HG02642 (cell line): ENCODE measurements at regions not wholly inside any gene's neighbourhood (a gene's known extent, or its start where the extent isn't known, plus 50 kb on each side); places are given as distances from the start of the nearest gene placed in this dataset.

ENCODE experiments used
- ATAC-seq: cut with Tn5 transposase; IDR thresholded peaks from one replicate; pipeline ENCODE4 v1.9.1; 2021; ENCODE audit warnings: mild to moderate bottlenecking; ENCODE audit not compliant: unreplicated experiment, poor library complexity

DNA sequence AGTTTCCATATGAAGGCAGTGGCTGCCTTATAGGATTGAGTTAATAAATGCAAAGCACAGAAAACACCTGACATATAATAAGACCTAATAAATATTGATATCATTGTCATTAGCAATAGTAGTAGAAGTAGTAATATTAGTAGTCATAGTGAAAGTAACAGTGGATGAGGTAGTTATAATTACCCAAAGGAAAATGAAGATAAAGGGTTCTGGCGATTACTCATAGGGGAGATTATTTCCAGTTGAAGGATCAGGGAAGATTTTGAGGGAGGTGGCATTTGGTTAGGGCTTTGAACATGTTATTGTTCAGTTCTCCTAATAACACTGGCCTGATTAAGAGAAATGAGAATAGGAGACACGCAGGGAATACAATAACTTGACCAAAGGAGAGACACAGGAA, 131.9 kb upstream of the GPRIN3 start:
- no peak for ATAC-seq

DNA sequence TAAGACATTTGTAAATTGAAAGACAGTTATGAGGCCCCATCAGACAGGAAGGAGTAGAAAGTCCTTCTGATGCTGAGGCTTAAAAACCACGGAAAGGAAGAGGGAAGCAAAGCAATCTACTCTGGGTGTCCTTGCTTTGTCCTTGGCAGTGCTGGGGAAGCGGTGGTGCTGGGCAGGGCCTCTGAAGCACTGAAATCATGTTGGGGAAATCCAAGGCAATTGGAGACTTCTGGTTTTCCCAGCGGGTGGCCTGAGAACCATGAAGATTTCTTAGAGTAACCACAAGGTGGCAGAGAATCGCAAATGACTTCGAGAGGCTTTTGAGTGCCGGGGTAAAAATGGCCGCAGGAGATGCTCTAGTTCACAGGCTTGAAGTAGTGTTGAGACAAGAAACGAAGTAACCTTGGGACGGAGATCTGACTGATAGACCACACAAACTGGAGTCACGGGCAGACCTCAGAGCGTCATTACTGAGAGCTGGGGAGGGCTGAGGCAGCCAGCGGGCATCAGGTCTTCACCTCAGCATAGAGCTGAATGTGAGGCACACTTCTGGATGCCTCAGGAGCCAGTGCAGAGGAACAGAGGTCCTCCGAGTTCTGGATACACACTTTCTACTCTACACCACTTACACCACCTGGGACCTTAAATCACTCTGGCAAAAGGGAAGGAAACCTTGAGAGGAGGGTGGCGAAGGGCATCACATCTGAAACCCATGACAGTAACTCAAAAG, 130.7 kb upstream of the GPRIN3 start:
- peak; percentile 77 for ATAC-seq

DNA sequence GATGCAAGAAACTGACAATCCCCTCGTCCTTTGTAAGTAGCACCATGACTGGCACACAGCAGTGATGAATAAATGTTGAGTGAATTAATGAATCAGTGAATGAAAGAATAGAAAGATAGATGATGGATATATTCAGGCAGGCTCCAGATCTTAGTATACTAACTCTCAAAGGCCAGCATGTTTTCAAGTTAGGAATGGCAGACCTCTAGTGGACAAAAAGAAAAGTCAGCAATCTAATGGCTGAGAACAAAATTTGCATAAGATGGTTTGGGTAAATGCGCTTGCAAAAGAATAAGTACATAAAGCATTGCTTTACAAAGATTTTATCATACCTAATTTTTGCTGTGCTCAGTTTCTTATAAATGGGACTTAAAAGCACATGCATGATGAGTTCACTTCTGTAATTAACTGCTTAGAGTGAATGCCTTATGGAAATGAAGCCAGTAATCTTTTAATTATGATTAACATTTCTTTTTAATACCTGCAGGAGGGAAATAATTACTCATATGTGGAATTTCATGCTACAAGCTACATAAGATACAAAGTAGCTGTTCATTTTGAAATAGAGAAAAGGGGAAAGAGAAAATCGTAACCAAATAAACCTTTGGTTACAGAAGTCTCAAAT, 126.9 kb upstream of the GPRIN3 start:
- peak; percentile 60 for ATAC-seq

DNA sequence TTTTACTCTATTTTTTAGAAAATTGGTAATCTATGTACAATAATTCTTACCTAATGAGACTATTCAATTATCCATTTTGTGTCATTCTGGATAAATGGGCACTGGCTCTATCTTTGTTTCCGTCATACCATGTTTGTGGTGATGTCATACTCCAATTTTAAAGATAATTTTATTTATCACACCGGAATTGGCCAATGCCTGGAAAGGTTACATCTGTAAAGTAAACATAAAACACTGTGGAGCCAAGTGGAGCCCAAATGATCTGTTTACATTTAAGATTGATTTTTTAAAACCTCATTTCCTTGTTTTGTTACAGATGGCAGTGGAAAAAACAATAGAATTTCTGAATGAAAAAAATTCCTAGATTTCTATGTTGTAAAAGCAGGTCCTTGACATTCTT, 120.2 kb upstream of the GPRIN3 start:
- no peak for ATAC-seq

DNA sequence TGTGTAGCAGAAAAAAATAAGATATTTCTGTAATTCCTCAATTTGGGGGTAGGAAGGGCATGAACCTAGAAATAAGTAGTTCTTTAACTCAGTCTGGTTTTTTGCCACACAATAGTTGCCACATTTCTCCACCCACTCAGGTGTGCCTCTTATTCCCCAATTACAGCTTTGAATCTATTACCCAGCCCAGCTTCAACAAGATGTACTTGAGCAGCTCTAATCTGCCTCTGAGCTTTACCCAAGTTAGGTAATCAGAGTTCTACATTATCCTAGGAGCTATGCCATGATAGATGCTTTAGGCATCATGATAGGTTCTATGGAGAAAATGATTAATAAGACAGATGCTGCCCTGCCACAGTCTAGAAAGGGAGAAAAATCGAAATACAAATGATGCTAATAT, 117.4 kb upstream of the GPRIN3 start:
- ATAC-seq: no peak

DNA sequence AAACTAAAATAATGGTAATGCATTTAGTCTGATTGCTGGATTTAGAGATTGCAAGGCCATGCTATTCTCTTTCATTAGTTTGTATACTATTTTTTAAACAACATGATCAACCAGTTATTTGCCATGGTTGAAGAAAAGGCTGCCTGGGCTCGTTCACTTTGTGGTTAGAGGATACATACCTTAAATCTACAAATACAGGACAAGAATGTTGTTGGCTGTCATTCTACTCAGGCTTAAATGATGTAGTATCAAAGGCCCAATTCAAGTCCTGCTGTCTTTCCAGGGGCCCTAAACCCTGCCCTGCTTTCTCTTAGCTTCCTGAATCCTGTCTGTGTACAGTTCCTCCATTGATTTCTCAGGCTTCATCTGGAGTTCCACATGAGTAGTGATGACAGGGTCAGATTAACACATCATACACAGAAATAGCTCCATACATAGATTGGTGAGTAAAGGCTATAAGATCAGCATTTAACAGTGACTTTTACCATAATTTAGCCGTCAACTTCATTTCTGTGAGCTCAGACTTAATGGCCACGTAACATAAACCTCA, 114.9 kb upstream of the GPRIN3 start:
- ATAC-seq: no peak

DNA sequence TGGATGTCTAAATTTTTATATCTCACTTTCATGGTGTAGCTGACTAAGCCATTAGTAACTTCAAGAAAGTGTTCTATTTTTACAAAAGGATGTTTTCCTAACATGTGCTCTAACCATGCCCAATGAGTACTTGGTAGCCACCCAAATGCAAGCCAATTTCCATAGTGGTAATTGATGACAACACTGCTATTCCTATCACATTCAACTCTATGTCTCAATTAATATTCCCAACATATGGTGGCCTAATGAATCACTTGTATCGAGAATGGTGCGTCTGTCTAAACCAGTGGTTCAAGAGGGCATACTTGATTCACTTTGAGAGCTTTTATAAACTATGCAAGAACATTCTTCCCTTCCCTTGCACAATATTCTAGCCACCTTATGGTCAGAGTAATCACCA, 112.9 kb upstream of the GPRIN3 start:
- ATAC-seq: no peak

DNA sequence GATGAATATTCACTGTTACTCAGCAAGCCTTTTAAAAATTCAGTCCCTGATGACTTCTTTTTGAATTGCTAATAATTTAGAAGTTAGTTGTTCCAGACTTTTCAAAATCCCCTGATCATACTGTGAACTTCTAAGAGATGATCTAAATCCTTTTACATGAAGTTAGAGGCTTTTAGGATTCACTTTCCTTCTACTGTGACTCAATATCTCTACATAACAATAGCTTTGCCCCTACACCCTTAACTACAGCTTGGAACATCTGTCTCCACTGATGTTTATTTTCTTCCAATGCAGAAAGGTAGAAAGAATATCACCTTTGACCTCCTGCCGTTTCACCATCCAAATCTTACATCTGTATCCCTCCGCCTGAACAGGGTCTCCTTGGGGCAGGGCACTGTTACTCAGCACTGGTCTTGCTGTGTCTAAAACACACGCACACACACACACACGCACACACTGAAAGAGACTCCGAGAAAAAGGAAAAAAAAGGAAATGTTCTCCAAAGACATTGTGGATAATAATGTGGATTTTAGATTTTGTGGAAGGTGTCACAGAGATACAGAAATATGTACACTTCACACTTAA, 111.6 kb upstream of the GPRIN3 start:
- ATAC-seq: no peak

DNA sequence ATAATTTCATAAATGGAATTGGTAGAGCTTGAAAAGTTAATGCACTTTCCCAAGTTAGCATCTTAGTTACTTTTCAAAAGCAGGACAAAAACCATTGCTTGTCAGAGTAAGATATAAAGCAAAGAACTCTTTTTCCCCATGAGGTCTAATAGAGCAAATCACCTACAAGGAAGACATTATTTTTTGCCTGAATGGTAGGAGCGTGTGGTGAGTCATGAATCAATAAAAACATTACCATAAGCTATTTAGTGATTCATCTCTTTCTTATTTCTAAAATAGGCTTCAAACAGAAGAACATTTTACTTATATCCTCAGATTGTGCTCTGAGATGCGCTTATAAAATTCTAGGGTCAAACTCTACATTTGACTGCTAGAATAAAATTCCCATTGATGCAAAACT, 109.4 kb upstream of the GPRIN3 start:
- no peak for ATAC-seq

DNA sequence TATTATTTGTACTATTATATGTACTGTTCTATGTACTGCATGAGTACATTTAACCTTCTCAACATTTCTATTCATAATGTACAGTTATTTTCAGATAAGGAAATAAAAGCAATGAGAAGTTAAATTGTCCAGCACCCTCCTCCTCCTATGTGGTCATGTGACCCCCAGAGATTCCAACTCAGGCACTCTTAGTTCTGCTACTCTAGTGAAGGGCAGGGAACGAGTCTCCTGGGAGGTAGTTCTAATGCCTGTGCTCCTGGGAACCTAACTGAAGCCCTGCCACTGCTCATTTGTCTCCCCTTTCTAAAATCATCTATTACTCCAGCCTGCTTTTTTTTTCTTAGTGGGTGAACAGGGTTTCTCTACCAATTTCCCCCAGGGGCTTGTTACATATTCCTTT, 105.9 kb upstream of the GPRIN3 start:
- no peak for ATAC-seq

DNA sequence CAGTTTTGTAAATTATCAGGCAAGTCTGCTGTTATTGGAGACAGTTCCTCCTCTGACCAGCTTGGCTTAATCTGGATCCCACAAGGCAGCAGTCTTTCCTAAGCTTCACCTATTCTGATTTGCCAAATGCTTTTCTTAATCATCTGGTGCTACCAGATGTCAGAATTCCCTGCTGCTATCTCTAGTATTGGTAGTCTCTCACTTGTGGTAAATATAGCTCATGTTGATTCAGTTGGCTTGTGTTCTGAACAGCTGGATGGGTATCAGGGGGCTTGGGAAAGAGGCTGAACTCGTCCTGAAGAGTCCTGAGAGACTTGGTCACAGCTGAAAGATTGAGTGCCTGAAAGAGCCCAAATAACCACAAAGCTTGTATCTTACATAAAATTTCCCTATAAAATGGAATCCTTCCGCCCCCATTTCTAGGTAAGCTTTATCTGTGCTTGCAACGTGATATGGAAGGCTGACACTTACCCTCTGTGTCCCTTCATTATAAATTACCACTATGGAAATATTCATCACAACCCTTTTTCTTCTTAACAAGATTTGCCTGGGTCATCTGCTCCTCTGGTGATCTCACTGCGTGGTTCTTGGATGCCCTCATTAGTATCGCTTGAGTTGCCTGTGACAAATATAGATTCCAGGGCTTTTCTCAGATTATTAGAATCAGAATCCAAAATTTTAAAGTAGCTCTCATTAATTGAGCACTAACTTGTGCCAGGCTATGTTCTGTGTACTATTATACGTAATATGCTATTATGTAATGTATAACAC, 104.1 kb upstream of the GPRIN3 start:
- no peak for ATAC-seq

DNA sequence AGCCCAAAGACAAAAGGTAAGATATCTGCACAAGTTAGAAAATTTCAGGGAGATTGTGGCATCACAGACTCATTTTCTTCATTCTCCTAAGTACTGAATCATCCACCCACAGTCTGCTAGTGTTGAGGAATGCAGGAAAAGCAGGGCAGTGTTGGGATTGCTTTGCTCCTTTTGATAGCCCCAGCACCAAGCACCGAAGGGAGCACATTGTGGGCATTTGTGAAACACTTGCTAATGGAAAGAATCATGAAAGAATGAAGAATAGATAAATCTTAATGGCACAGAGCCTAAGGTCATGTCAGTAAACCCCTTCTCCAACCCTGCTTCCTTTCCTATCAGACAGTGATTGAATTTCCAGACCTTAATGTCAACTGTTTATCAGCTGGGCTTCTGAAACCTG, 103.1 kb upstream of the GPRIN3 start:
- ATAC-seq: no peak

DNA sequence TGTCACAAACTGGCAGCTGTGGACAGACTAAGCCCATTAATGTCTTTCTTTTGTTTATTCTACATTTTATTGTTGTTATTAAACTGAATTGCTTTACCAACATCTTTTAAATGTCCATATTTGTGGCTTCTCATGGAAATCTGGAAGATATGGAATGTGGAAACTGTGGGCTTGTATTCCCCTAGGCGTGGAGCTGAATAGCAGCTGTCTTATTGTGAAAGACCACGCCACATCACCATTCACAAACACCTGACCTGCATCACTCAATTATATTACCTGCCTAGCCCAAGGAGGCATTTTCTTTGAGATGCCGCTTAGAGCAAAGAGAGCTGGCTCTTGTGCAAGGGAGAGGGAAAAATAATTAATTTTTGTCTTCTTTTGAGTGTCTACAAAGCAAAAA, 96.9 kb upstream of the GPRIN3 start:
- no peak for ATAC-seq

DNA sequence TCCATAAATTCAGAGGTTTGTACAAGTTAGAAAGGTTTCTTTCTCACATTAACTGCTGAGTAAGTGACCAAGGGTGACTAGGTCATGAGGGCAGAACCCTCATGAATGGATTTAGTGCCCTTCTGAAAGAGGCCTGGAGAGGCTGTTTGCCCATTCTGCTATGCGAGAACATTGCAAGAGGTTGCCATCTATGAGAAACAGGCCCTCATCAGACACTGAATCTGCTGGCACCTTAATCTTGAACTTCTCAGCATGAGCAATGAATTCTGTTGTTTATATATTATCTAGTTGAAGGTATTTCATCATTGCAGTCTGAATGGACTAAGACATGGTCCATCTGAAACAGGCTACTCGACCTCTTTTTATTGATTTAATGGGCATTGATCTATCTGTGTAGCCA, 96.2 kb upstream of the GPRIN3 start:
- no peak for ATAC-seq

DNA sequence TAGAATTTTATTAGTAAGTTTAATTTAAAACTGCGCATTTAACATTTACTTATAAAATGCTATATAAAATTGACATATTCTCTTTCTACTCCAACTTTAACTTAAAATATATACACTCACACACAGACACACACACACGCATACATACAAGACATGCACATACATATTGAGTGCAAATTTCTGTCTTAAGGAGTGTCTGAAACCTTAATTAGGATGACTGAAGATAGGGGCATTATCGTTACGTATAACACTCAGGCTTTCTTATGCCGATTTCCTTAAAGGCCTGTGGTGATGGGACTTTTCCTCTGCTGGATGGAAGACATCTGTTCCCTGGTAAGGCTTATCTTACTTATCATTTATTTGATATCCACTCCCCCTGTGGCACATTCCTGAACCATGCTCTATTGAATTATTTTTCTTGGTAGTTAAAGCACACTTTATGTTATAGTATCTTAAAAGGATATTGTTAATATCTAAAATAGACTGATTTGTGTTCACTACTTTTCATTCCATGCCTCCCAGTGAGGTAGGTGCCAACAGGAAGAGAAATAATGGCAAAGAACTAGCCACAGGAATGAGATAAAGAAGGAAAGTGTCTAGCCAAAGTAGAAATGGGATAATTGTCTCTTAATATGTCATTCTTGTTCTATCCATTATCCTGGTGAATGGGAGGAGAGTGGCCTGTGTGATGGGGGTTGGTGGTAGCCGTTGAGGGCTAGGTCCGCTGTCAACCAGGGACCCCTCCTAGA, 92.9 kb upstream of the GPRIN3 start:
- ATAC-seq: no peak

DNA sequence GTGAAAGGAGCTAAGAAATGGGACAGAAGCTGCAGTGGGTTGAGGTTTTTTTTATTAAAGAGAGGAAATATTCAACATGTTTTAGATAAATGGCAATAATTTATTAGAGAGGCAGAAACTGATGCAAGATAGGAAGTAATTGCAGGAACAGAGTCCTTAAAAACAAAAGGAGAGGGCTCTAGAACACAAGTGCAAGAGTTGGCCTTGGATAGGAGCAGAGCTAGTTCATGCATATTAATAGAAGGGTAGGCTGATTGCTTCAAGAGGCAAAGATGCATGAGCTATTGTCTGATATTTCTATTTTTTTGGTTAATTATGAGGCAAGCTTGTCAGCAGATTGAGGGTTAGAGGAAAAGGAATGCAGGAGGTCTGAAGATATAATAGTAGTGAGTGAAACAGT, 91.0 kb upstream of the GPRIN3 start:
- no peak for ATAC-seq

DNA sequence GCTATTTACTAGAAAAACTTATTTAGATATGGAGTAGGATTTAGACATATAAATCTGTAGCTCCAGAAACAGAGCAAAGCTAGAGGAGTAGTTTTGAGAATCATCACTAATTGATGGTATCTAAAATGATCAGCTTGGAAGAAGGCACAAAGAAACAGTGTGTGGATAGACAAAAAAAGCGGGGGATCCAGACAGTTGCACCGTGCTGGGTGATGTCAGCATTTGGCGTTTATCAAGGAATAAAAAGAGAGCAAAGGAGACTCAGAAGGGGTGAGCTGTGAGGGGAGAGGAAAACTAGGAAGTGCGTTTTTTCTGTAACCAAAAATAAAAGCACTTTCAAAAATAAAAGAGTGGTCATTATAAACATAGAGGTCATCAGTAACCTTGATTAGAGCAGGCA, 90.5 kb upstream of the GPRIN3 start:
- no peak for ATAC-seq

DNA sequence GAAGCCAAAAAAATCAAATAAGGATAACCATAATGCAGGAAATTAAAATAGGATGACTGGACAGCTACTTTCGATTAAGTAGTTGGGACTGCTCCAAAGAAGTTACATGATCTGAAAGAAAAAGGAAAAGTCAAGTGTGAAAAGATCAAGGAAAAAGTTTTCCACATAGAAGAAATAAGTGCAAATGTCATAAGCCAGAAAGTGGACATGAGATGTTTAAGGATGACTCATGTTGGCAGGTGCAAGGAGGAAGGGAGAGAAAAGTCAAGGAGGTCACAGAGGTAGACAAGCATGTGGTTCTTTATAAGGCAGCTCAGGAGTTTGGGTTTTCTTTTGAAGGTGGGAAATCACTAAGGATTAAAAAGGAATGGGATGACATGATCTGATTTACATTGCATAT, 89.8 kb upstream of the GPRIN3 start:
- no peak for ATAC-seq

DNA sequence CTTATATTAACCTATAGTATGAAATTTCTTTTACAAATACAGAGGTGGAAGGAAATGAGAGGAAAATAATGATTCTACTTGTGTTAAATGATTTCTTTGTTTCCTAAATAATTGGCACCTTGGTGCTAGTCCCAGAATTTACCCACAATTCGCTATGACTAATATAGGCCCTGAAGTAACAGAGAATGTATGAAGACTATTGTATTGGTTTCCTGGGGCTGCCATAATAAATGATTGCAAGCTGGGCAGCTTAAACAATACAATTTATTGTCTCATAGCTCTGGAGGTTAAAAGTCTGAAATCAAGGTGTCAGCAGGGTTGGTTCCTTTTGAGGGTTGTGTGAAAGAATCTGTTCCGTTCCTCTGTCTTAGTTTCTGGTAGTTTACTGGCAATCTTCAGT, 74.8 kb upstream of the GPRIN3 start:
- ATAC-seq: no peak

DNA sequence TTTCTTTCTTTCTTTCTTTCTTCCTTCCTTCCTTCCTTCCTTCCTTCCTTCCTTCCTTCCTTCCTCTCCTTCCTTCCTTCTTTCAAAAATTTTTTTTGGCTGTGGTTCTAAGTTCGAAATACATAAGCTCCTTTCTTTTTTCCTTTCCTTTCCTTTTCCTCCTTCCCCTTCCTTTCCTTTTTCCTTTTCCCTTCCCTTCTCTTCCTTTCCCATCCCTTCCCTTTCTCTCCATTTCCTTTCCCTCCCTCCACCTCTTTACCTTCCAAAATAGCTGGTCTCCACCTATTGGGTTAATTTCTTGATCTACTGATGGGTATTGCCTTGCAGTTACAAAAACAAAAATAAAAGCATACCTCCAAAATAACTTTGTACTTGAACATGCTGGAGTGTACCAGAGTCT, 73.4 kb upstream of the GPRIN3 start:
- no peak for ATAC-seq
